PFSK-1 (cell line): ENCODE measurements at regions not wholly inside any gene's neighbourhood (a gene's known extent, or its start where the extent isn't known, plus 50 kb on each side); places are given as distances from the start of the nearest gene placed in this dataset.

Experiments
- FOXP2 ChIP-seq: optimal IDR thresholded peaks from 2 replicates; pipeline ENCODE3; 2011; ENCODE audit warnings: borderline replicate concordance, control low read depth, inconsistent platforms; ENCODE audit not compliant: insufficient read depth; ENCODE audit errors: extremely low read length, extremely low read depth
- POLR2AphosphoS5 ChIP-seq: IDR thresholded peaks from 2 replicates; pipeline ENCODE4 v1.6.1; 2012; ENCODE audit warnings: low read depth, mild to moderate bottlenecking, control low read depth, low read length, moderate library complexity
- SIN3A ChIP-seq: IDR thresholded peaks from 2 replicates; pipeline ENCODE4 v1.6.1; 2012; ENCODE audit warnings: mild to moderate bottlenecking, low read length, moderate library complexity, borderline replicate concordance; ENCODE audit not compliant: insufficient read depth
- TAF1 ChIP-seq: IDR thresholded peaks from 2 replicates; pipeline ENCODE4 v1.6.1; 2012; ENCODE audit warnings: low read length, control low read depth, borderline replicate concordance; ENCODE audit not compliant: insufficient read depth
- TF ChIP-seq, protein P1 (sequence below), 2 experiments: IDR thresholded peaks; 2 replicates each; pipeline versions ENCODE4 v1.6.1 to v1.8.0; 2011 to 2012; ENCODE audit warnings: low read depth in 2 of 2, low read length in 2 of 2, control low read depth in 1 of 2, inconsistent platforms in 1 of 2, mild to moderate bottlenecking in 1 of 2, moderate library complexity in 1 of 2; ENCODE audit not compliant: insufficient read depth in 1 of 2

DNA sequence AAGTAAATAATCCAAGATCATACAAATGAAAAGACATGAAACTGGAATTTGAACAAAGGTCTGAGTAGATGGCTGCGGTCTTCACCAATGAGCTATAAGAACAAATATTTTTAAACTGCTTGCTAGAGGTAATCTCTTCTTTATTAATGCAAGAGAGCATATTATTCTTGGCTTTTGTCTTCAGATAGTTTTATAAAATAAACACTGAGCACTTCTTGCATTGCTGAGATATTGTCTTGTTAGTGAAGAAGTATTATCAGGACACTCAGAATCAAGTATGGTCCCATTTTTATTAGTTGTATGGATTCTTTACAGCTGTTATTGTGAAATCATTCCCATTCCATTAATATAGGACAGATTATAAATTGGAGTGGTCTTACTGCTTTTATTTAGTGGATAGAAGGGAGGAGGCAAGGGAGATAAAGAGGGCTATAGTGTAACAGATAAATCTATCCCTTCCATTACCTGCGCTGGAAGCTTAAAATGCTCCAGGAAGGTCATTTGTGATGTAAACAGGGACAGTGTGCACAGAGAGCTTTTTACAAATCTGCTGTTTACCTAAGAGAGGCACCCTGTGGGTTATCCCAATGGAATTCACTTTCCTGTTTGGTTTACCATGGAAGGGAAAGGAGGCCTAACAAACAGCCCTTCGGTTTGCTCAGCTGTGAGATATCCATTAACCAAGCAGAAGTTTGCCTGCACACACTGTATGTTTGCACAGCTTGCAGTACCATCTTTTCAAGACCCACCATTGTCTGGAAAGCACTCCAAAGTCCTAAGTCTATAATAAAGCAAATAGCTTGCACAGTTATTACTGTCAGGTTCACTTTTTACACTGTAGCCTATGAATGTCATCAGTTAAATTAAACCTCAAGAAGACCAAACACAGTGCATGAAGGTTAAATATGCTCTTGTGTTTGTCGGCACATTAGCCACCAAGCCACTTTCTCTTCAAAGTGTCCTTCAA, 347.7 kb upstream of the TGFBR2 start:
- TF ChIP-seq TAF1: no peak
- no peak for TF ChIP-seq SIN3A
- TF ChIP-seq, protein P1, sequence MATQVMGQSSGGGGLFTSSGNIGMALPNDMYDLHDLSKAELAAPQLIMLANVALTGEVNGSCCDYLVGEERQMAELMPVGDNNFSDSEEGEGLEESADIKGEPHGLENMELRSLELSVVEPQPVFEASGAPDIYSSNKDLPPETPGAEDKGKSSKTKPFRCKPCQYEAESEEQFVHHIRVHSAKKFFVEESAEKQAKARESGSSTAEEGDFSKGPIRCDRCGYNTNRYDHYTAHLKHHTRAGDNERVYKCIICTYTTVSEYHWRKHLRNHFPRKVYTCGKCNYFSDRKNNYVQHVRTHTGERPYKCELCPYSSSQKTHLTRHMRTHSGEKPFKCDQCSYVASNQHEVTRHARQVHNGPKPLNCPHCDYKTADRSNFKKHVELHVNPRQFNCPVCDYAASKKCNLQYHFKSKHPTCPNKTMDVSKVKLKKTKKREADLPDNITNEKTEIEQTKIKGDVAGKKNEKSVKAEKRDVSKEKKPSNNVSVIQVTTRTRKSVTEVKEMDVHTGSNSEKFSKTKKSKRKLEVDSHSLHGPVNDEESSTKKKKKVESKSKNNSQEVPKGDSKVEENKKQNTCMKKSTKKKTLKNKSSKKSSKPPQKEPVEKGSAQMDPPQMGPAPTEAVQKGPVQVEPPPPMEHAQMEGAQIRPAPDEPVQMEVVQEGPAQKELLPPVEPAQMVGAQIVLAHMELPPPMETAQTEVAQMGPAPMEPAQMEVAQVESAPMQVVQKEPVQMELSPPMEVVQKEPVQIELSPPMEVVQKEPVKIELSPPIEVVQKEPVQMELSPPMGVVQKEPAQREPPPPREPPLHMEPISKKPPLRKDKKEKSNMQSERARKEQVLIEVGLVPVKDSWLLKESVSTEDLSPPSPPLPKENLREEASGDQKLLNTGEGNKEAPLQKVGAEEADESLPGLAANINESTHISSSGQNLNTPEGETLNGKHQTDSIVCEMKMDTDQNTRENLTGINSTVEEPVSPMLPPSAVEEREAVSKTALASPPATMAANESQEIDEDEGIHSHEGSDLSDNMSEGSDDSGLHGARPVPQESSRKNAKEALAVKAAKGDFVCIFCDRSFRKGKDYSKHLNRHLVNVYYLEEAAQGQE (IDR thresholded peaks at IDR 0.05; ENCODE audit: insufficient read depth in 1 of 2, low read depth in 2 of 2, low read length in 2 of 2): no peak
- TF ChIP-seq POLR2AphosphoS5: no peak
- no peak for TF ChIP-seq FOXP2
